GM12864 (cell line): ENCODE measurements at regions not wholly inside any gene's neighbourhood (a gene's known extent, or its start where the extent isn't known, plus 50 kb on each side); places are given as distances from the start of the nearest gene placed in this dataset.

ENCODE experiments used
- DNase-seq: peaks from one replicate; pipeline ENCODE4 v3.0.0-alpha.2; 2011; ENCODE audit warnings: low read depth
- H3K4me3 ChIP-seq: 2 replicates; pipeline ENCODE4 v1.5.1; 2011; ENCODE audit warnings: mild to moderate bottlenecking, low read depth, low read length, control low read depth
- TF ChIP-seq, protein P1 (sequence below): IDR thresholded peaks from 2 replicates; pipeline ENCODE4 v1.5.1; 2011; ENCODE audit warnings: low read depth, mild to moderate bottlenecking, moderate library complexity, low read length, control low read depth, inconsistent platforms; ENCODE audit errors: missing control alignments

DNA sequence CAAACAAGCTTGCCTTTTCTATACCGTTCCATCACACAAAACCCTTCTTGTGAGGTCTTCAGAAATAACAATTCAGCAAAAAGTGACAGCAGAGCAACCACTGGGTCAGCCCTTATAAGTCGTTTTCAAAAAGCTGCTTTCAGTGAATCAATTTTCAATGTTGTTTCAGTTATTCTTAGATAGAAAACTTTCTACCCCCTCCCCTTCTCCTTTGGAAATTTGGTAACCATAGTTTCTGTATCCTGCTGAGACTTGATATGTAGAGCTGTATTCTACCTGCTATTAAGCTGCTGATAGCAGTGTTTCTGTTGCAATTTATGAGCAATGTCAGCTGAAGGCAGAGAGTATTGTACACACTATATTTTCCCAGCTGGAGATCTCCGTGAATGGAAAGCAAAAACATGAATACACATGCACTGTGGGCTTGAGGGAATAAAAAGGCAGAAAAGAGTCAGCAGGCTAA, 75.7 kb downstream of the ZNF608 start:
- DNase-seq: no peak
- TF ChIP-seq, protein P1, sequence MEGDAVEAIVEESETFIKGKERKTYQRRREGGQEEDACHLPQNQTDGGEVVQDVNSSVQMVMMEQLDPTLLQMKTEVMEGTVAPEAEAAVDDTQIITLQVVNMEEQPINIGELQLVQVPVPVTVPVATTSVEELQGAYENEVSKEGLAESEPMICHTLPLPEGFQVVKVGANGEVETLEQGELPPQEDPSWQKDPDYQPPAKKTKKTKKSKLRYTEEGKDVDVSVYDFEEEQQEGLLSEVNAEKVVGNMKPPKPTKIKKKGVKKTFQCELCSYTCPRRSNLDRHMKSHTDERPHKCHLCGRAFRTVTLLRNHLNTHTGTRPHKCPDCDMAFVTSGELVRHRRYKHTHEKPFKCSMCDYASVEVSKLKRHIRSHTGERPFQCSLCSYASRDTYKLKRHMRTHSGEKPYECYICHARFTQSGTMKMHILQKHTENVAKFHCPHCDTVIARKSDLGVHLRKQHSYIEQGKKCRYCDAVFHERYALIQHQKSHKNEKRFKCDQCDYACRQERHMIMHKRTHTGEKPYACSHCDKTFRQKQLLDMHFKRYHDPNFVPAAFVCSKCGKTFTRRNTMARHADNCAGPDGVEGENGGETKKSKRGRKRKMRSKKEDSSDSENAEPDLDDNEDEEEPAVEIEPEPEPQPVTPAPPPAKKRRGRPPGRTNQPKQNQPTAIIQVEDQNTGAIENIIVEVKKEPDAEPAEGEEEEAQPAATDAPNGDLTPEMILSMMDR: no peak
- H3K4me3 ChIP-seq: no peak overlapping the region

DNA sequence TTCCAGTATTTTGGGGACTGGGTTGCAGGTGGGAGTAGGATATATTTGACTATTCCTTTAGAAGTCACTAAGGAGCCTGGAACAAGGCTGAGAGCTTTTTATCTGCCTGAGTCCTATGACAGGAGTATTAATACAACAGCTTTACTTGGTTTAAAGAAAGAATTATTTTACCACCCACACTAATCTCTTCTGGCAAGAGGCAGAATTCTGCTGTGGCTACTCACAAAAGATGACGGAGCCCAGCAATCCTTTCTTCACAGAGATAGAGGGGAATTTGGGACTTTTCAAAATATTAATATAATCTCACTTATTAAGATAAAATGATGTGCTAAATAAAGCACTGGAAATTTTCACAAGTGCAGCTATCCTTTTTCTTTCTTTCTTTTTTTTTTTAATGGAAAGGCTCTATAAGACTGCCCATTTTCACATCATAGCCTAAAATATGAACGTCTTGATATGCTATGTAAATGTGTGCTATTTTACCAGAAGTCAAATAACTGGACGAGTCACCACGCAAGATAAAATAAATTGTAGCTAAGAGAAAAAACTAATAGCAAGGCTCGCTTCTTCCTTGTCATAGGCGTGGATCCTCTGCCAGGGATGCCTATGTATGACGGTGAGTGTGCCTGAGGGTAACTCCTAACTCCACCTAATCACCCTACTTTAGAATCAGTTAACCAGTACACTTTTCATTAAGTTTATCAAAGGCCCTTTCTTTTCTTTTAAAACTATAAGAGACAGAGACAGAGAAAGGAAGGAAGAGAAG, 76.3 kb downstream of the ZNF608 start:
- TF ChIP-seq, protein P1: no peak
- H3K4me3 ChIP-seq: no peak overlapping the region
- no peak for DNase-seq

DNA sequence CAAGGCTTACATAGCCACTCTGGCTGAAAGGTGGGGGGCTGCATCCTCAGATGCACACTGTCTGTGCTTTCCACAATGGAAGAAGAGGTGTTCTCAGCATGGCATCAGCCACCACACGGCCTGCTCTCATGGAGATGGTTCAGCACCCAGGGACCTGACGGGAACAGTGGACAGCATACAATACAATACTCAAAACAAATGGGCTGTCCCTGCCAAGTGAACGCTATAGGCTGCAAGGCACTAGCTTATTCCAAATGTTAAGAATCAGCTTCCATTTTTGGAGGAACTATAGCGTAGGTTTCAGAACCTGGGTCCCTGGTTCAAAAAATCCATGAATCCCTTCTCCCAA, 77.2 kb downstream of the ZNF608 start:
- TF ChIP-seq, protein P1: no peak
- DNase-seq: no peak
- H3K4me3 ChIP-seq: no peak overlapping the region

GRCh38 chr5:124668353-124669299, 77.8 kb downstream of the ZNF608 start:
- no peak overlapping the region for H3K4me3 ChIP-seq
- DNase-seq: no peak
- TF ChIP-seq, protein P1: no peak

DNA sequence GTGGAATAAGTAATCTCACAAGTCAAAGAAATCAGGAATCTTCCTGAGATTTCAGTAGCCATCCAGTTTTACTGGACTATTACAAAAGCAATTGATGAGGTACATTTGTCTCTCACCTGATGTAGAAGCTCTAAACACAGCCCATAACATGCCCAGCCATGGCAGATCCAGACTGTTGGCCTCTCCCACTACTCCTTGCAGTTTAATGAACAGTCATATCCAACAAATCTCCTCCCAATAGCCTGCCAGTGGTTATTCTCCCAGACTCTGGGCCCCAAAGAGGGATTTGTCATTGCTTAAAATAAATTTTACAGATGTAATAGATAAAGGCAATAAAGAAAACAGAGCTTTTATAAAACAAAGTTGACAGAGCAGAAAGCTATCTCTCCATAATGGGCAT, 80.8 kb downstream of the ZNF608 start:
- no peak overlapping the region for H3K4me3 ChIP-seq
- DNase-seq: no peak
- TF ChIP-seq, protein P1: no peak

DNA sequence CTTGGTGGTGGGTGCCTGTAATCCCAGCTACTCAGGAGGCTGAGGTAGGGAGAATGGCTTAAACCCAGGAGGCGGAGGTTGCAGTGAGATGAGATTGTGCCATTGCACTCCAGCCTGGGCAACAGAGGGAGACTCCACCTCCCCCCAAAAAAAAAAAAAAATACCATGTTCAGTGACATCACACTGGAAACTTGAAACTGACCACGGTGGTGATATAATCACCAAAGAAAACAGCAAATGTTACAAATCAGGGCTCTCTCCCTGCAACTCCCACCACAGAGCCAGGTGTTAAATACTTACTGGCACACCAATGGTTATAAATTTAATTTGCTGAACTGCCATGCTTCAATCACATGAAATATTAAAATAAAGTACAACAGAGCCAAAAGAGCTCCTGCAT, 81.4 kb downstream of the ZNF608 start:
- TF ChIP-seq, protein P1: no peak
- no peak for DNase-seq
- H3K4me3 ChIP-seq: no peak overlapping the region

- no peak overlapping the region for H3K4me3 ChIP-seq
- no peak for DNase-seq
- TF ChIP-seq, protein P1: no peak
Observed at GRCh38 chr5:124664287-124664686, 82.2 kb downstream of the ZNF608 start.
